ENCODE measurements at regions not wholly inside any gene's neighbourhood (a gene's known extent, or its start where the extent isn't known, plus 50 kb on each side); places are given as distances from the start of the nearest gene placed in this dataset.

DNA sequence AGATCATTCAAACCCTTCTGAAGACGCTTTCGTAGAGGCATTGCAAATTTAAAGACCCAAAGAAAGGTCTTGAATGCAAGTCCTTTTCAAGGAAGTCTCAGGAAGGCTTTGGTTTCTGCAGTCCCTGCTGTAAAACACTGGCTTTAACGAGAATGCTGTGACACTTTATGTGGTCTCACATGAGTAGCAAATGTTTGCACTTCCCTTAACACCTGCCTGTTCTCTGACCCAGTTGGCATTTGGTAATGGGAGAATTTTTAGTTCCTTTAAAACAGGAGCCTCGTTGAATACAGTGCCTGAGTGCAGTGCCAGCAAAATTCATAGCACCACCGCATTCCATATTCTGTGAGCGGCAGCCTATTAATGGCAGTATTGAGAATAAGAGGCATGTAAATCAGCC is 330.5 kb upstream of the PRKX start:
- TF ChIP-seq, protein P1, sequence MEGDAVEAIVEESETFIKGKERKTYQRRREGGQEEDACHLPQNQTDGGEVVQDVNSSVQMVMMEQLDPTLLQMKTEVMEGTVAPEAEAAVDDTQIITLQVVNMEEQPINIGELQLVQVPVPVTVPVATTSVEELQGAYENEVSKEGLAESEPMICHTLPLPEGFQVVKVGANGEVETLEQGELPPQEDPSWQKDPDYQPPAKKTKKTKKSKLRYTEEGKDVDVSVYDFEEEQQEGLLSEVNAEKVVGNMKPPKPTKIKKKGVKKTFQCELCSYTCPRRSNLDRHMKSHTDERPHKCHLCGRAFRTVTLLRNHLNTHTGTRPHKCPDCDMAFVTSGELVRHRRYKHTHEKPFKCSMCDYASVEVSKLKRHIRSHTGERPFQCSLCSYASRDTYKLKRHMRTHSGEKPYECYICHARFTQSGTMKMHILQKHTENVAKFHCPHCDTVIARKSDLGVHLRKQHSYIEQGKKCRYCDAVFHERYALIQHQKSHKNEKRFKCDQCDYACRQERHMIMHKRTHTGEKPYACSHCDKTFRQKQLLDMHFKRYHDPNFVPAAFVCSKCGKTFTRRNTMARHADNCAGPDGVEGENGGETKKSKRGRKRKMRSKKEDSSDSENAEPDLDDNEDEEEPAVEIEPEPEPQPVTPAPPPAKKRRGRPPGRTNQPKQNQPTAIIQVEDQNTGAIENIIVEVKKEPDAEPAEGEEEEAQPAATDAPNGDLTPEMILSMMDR (IDR thresholded peaks at IDR 0.05; ENCODE audit: insufficient read depth, low read length, poor library complexity, severe bottlenecking): no peak
- Histone ChIP-seq H3K27me3 (replicated peaks; ENCODE audit: control insufficient read depth, insufficient read depth, low read length) (no peaks in the 10 kb centered on the region), H3K36me3 (ENCODE audit: control insufficient read depth, insufficient read depth, low read length) (no peaks in the 10 kb centered on the region), H3K4me3 (replicated peaks; ENCODE audit: low read depth, low read length) (no peak overlapping the region)
- no peak for DNase-seq (ENCODE audit: extremely low read depth, insufficient read length)

GRCh38 chrX:4035874-4036273 is 322.4 kb upstream of the PRKX start:
- TF ChIP-seq, protein P1 (IDR thresholded peaks at IDR 0.05; ENCODE audit: insufficient read depth, low read length, poor library complexity, severe bottlenecking): no peak
- no peaks in the 10 kb centered on the region for H3K27me3 ChIP-seq (replicated peaks; ENCODE audit: control insufficient read depth, insufficient read depth, low read length)
- DNase-seq (ENCODE audit: extremely low read depth, insufficient read length): no peak
- H3K36me3 ChIP-seq (ENCODE audit: control insufficient read depth, insufficient read depth, low read length): no peaks in the 10 kb centered on the region
- no peak overlapping the region for H3K4me3 ChIP-seq (replicated peaks; ENCODE audit: low read depth, low read length)

DNA sequence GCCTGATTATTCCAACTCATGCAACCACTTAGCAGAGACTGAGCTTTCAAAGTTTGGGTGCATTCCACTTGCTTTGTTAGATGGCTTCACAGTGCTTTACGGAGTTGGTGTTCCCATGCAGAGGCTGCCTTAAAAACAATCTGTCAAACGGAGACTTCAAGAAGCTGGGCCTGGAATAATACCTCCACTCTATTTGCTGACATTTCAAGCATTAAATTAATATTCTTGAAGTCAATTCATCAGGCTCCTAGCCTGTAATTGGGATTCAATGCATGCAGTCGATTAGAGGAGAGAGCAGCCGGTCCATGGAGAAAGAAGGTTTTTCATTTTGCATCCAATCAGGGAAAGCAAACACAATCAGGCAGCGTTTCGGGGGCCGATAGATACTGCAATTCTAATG is 314.7 kb upstream of the PRKX start:
- H3K4me3 ChIP-seq (replicated peaks; ENCODE audit: low read depth, low read length): no peak overlapping the region
- no peaks in the 10 kb centered on the region for H3K27me3 ChIP-seq (replicated peaks; ENCODE audit: control insufficient read depth, insufficient read depth, low read length)
- H3K36me3 ChIP-seq (ENCODE audit: control insufficient read depth, insufficient read depth, low read length): no peaks in the 10 kb centered on the region
- DNase-seq (ENCODE audit: extremely low read depth, insufficient read length): no peak
- TF ChIP-seq, protein P1 (IDR thresholded peaks at IDR 0.05; ENCODE audit: insufficient read depth, low read length, poor library complexity, severe bottlenecking): no peak

DNA sequence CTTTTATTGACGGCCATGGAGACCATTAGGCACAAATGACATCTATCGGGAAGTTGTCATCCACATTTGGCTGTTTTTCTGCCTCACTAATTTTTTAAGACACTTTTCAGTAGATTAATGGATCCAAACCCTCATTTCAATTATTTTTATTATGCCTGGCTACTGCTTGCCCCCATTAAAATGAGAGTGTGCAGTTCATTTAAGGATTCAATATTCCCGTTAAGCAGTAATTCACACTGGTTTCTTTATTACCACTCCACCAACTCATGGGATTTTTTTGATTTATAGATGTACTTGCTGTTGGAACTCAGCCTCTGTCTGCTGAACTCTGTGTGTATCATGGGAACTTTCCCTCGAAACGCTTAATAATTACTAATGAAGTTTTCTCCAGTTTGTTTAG is 291.8 kb upstream of the PRKX start:
- H3K27me3 ChIP-seq (replicated peaks; ENCODE audit: control insufficient read depth, insufficient read depth, low read length): no peaks in the 10 kb centered on the region

DNA sequence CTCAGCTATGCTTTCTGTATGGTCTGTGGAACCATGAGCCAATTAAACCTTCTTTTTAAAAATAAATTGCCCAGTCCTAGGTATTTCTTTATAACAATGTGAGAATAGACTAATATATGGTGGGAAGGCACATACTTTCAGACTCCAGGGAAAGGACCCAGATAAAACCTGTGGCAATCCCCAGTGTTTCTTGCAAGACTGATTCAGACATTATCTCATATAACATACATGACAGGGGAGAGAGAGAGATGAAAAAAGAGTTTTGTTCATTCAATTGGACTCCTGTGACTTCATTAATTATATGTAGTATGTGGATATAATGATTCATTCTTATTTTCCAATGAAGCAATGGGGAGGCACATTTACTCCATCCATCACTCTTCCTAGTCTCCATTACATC is 291.4 kb upstream of the PRKX start:
- H3K4me3 ChIP-seq (replicated peaks; ENCODE audit: low read depth, low read length): no peak overlapping the region
- no peaks in the 10 kb centered on the region for H3K36me3 ChIP-seq (ENCODE audit: control insufficient read depth, insufficient read depth, low read length)
- no peaks in the 10 kb centered on the region for H3K27me3 ChIP-seq (replicated peaks; ENCODE audit: control insufficient read depth, insufficient read depth, low read length)
- TF ChIP-seq, protein P1 (IDR thresholded peaks at IDR 0.05; ENCODE audit: insufficient read depth, low read length, poor library complexity, severe bottlenecking): no peak
- no peak for DNase-seq (ENCODE audit: extremely low read depth, insufficient read length)

More for the DNA sequence above, 291.8 kb upstream of the PRKX start:
- no peak for DNase-seq (ENCODE audit: extremely low read depth, insufficient read length)
- no peak overlapping the region for H3K4me3 ChIP-seq (replicated peaks; ENCODE audit: low read depth, low read length)
- no peaks in the 10 kb centered on the region for H3K36me3 ChIP-seq (ENCODE audit: control insufficient read depth, insufficient read depth, low read length)
- TF ChIP-seq, protein P1 (IDR thresholded peaks at IDR 0.05; ENCODE audit: insufficient read depth, low read length, poor library complexity, severe bottlenecking): no peak

DNA sequence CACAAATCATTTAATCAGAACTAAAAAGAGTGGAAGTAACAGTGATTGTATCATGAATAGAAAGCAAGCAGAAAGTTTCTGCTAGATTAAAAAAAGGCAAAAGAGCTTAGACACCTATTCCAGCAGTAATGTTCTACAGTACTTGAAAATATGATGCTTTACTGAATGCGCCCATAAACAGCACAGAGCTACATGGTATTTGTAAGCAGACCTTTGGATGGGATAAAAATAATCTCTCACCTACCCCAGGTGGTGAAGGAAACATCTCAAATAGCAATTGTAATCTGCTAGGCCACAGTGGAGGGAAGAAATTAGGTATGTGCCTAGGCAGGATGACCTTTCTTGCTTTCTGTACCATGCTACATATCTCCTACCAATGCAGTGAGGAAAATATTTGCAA is 280.9 kb upstream of the PRKX start:
- no peaks in the 10 kb centered on the region for H3K36me3 ChIP-seq (ENCODE audit: control insufficient read depth, insufficient read depth, low read length)
- no peak overlapping the region for H3K4me3 ChIP-seq (replicated peaks; ENCODE audit: low read depth, low read length)
- TF ChIP-seq, protein P1 (IDR thresholded peaks at IDR 0.05; ENCODE audit: insufficient read depth, low read length, poor library complexity, severe bottlenecking): no peak
- H3K27me3 ChIP-seq (replicated peaks; ENCODE audit: control insufficient read depth, insufficient read depth, low read length): no peaks in the 10 kb centered on the region
- no peak for DNase-seq (ENCODE audit: extremely low read depth, insufficient read length)

All from GM06990 (cell line).